ENCODE measurements at regions not wholly inside any gene's neighbourhood (a gene's known extent, or its start where the extent isn't known, plus 50 kb on each side); places are given as distances from the start of the nearest gene placed in this dataset.
A peak's percentile ranks its signal among the peaks of the same experiment; 100 is the strongest.
"Not testable (repeated sequence)": the region's sequence is repeated elsewhere in the genome, so short reads cannot be mapped to it uniquely, and the experiment has no call there.

GRCh38 chr1:232344791-232345399 is 285.0 kb downstream of the SIPA1L2 start:
- no peak for TF ChIP-seq CTCF (IDR thresholded peaks at IDR 0.05; ENCODE audit: insufficient read depth, low read length, severe bottlenecking)
- no peak overlapping the region for H3K4me3 ChIP-seq (ENCODE audit: low read depth, low read length)
- DNase-seq (ENCODE audit: low read depth), result peak; percentile 81
- H3K27me3 ChIP-seq (ENCODE audit: control insufficient read depth, insufficient read depth, low read length), result no peaks in the 10 kb centered on the region
- no peaks in the 10 kb centered on the region for H3K36me3 ChIP-seq (ENCODE audit: control insufficient read depth, insufficient read depth, low read length)
- FAIRE-seq, result no peak

GRCh38 chr1:232344186-232344585 is 285.7 kb downstream of the SIPA1L2 start:
- H3K27me3 ChIP-seq (ENCODE audit: control insufficient read depth, insufficient read depth, low read length); DNase-seq (ENCODE audit: low read depth); H3K36me3 ChIP-seq (ENCODE audit: control insufficient read depth, insufficient read depth, low read length); FAIRE-seq; H3K4me3 ChIP-seq (ENCODE audit: low read depth, low read length): not testable (repeated sequence)

GRCh38 chr1:232340446-232340845 is 289.5 kb downstream of the SIPA1L2 start:
- FAIRE-seq (no peak), DNase-seq (ENCODE audit: low read depth) (peak; percentile 55)
- Histone ChIP-seq H3K4me3 (ENCODE audit: low read depth, low read length) (no peak overlapping the region), H3K27me3 (ENCODE audit: control insufficient read depth, insufficient read depth, low read length) (no peaks in the 10 kb centered on the region), H3K36me3 (ENCODE audit: control insufficient read depth, insufficient read depth, low read length) (no peaks in the 10 kb centered on the region)
- TF ChIP-seq CTCF (IDR thresholded peaks at IDR 0.05; ENCODE audit: insufficient read depth, low read length, severe bottlenecking), result no peak

- Histone ChIP-seq H3K4me3 (ENCODE audit: low read depth, low read length) (no peak overlapping the region), H3K36me3 (ENCODE audit: control insufficient read depth, insufficient read depth, low read length) (no peaks in the 10 kb centered on the region), H3K27me3 (ENCODE audit: control insufficient read depth, insufficient read depth, low read length) (no peaks in the 10 kb centered on the region)
- TF ChIP-seq CTCF (IDR thresholded peaks at IDR 0.05; ENCODE audit: insufficient read depth, low read length, severe bottlenecking), result no peak
- DNase-seq (ENCODE audit: low read depth) (no peak), FAIRE-seq (no peak)
Observed at GRCh38 chr1:232339073-232339472, 290.9 kb downstream of the SIPA1L2 start.

GRCh38 chr1:232335741-232336293 is 294.1 kb downstream of the SIPA1L2 start:
- Histone ChIP-seq H3K27me3 (ENCODE audit: control insufficient read depth, insufficient read depth, low read length) (no peaks in the 10 kb centered on the region), H3K36me3 (ENCODE audit: control insufficient read depth, insufficient read depth, low read length) (no peaks in the 10 kb centered on the region), H3K4me3 (ENCODE audit: low read depth, low read length) (no peak overlapping the region)
- no peak for FAIRE-seq
- no peak for TF ChIP-seq CTCF (IDR thresholded peaks at IDR 0.05; ENCODE audit: insufficient read depth, low read length, severe bottlenecking)
- DNase-seq (ENCODE audit: low read depth), result no peak

- no peaks in the 10 kb centered on the region for H3K27me3 ChIP-seq (ENCODE audit: control insufficient read depth, insufficient read depth, low read length)
- no peak overlapping the region for H3K4me3 ChIP-seq (ENCODE audit: low read depth, low read length)
- H3K36me3 ChIP-seq (ENCODE audit: control insufficient read depth, insufficient read depth, low read length), result no peaks in the 10 kb centered on the region
- no peak for TF ChIP-seq CTCF (IDR thresholded peaks at IDR 0.05; ENCODE audit: insufficient read depth, low read length, severe bottlenecking)
- FAIRE-seq (no peak), DNase-seq (ENCODE audit: low read depth) (no peak)
Observed at GRCh38 chr1:232335261-232335660, 294.7 kb downstream of the SIPA1L2 start.
